RPMI8226 (cell line): ENCODE measurements at regions not wholly inside any gene's neighbourhood (a gene's known extent, or its start where the extent isn't known, plus 50 kb on each side); places are given as distances from the start of the nearest gene placed in this dataset.
"Not testable (repeated sequence)": the region's sequence is repeated elsewhere in the genome, so short reads cannot be mapped to it uniquely, and the experiment has no call there.

Source experiments
- DNase-seq: peaks from one replicate; pipeline ENCODE4 v3.0.0-alpha.2; 2015

DNA sequence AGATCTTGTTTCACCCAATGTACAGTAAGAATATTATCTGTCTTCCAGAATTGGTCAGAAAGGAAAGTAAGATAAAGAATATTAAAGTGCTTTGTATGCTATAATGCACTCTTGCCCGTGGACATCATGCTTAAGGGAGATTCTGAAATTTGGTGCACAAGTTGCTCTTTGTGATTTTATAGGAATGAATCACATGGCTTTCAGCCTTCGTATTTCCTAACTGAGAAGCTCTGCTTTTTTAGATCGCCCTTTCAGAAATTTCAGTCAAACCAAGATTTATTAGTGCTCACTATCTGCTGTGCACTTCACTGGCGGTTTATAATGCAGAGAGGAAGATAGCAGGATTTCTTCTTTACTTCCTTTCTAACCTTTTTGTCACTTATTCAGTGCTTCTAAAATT is 1248.5 kb upstream of the LRRN3 start:
- no peak for DNase-seq

DNA sequence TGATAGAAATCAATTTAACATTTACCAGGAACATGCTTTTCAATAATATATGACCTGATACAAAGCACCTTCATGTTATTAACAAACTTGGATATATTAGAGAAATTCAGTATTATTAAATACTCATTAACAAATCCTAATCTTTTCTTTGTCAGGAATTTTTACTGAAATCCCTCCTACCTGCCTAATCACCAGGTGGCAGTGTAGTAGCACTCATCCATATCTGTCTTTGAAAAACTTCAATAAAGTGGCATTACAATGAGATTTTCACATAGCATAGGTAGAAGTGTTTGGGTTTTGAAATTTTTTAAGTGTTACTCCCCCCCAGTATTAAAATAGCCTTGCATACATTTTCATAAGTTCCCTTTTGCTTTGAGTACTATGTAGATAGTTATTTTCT is 1246.6 kb upstream of the LRRN3 start:
- DNase-seq = peak; percentile 15

DNA sequence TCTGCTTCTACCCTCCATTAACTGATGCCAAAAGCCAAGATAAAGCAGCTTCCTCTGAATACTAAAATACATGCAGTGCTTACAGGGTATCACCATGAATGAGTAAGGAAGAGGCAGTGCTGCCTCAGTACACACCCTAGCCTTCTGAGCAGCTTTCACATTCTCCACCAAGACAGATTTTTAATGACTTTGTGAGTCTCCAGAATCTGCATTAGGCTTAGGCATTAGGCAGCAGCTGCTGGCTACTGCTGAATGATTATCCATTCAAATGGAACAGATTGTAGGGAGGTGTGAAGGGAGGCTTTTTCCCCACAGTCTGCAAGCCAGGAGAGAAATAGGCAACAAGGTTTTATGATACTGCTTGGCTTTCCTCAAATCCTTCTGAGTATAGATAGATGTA is 1226.7 kb upstream of the LRRN3 start:
- no peak for DNase-seq

DNA sequence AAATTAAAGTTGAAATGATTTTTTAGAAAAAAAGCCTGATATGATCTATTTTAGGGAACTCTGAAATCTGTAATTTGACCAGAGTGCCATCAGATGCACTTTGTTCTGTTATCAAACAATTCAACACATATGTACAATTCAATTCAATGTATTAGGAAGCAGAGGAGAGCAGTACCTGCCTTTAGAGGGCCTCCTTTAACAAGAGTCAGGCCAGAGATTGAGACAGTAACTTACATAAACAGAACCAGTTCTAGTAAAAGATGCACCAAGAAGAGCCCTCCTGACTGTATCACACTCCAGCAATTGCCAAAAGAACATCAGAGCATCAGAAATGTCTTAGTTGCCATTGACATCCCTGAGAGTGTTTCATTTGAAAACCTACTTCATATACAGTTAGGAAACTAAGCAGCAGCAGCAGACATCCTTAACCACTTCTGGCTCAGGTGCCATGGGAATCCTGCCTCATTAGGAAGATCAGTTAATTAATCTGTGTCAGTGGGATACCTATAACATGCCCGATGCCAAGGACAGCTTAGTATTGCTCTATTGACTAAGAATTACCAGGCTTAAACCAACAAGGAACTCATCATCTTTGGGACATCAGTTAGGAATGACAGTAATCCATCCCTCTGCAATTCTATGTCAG is 1222.6 kb upstream of the LRRN3 start:
- no peak for DNase-seq

DNA sequence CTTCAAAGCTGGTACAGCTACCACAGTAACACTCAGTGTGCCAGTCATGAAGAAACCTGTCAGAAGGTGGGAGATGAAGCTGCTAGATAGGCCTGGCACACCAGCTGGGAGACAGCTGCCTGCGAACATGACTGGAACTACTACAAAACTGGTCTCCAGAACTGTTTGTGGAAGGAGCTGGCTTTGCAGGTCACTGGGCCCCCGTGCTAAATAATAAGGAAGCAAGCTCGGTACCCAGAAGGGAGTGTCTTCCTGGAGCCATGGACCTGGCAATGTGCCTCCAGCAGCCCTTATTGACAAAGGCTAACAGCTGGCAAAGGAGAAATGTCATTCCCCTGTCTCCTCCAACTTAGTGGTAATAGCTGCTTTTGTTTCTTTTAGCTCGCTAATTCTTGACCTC is 1217.6 kb upstream of the LRRN3 start:
- no peak for DNase-seq

DNA sequence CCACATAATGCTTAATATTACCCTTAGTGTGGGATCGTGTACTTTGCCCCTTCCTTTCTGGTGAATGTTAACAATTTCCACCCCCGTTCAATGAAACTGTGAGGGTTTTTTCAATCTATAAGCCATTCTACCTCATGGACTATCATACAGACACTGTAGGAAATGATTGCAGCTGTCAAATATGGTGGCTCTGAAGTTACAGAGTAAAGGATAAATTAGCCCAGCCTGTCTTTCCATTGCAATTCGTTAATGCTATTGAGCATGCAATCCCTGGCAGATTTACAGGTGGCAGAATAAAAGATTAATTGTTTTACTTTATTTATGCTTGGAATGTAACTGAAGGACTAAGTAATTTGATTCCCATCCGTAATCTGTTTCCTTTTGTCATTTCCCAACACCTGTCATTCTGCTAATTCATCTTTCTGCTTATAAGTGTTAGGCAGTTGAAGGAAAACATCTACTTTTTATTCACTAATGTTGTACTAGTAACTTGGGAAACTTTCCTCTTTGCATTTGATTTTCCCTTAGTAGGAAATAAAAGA is 1211.6 kb upstream of the LRRN3 start:
- no peak for DNase-seq

DNA sequence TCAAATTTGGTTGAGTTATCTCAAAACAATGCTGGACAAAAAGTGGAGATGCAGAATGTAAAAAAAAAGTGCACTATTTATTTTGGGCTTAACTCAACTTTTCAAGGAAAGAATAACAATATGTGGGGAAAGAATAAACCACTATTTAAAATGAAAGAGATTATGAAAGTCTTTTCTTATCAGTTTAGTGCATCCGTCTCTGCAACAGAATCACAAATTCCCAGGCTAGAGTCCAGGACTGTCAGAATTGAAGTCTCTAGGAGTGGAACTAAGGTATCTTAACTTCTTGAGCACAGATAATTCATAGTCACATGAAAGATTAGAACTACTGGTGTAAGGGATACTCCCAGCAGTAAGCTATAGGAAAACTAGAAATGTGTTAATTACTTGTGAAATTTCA is 1200.3 kb upstream of the LRRN3 start:
- no peak for DNase-seq

DNA sequence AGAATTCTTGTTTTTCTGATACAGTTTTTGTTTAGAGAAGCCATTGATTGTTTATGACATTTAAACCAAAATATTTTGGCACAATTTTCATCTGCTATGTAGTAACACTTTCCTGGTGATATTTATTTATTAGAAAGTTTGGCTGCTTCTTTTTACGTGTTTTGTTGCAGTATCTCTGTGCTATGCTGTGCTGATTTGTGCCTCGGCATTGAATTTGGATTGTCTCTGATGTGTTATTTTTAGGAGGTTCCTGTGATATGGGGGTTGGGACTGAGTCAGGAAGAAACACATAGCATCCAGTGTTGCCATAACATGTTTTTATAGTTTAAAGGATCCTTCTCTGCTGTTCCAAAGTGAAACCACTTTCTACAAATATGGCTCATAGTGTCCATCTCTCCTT is 1197.7 kb upstream of the LRRN3 start:
- DNase-seq = no peak

DNA sequence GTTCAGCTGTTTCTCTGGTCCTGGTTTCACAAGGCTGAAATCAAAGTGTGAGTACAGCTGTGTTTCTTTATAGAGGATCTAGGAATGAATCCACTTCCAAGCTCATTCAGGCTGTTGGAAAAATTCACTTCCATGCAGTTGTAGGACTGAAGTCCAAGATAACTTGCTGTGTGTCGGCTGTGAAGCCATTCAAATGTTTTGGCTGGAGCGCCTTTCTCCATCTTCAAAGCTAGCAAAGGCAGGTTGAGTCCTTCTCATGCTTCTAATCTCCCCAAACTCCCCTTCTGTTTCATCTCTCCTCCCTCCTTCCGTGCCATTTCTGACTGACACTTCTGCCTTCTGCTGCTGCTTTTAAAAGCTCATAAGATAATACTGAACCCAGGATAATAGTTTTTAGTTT is 1195.4 kb upstream of the LRRN3 start:
- DNase-seq = no peak

DNA sequence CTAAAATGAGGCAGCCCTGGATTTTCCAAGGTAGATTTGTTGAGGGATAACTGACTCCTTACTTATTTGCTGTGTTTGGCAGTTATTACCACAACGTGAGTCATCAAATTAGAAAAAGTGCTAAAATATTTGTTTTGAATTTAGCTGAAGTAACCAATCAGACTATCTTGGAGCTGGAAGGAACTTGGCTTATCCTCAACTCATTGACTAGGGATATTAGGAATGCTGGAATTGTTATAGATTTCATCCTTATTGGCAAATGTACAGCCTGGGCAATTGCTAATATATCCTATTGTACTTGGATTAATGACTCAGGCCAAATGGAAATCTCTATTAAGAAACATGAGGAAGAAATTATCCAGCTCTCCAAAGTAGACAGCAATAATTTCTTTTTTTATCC is 1189.0 kb upstream of the LRRN3 start:
- DNase-seq = no peak

DNA sequence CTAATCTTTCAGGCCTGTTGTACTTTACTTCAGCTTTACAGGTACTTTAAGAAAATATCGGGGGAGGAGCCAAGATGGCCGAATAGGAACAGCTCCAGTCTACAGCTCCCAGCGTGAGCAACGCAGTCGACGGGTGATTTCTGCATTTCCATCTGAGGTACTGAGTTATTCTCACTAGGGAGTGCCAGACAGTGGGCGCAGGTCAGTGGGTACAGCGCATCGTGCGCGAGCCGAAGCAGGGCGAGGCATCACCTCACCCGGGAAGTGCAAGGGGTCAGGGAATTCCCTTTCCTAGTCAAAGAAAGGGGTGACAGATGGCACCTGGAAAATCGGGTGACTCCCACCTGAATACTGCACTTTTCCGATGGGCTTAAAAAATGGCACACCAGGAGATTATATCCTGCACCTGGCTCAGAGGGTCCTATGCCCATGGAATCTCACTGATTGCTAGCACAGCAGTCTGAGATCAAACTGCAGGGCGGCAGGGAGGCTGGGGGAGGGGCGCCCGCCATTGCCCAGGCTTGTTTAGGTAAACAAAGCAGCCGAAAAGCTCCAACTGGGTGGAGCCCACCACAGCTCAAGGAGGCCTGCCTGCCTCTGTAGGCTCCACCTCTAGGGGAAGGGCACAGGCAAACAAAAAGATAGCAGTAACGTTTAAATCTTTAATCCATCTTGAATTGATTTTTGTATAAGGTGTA is 1185.4 kb upstream of the LRRN3 start:
- not testable (repeated sequence) for DNase-seq

DNA sequence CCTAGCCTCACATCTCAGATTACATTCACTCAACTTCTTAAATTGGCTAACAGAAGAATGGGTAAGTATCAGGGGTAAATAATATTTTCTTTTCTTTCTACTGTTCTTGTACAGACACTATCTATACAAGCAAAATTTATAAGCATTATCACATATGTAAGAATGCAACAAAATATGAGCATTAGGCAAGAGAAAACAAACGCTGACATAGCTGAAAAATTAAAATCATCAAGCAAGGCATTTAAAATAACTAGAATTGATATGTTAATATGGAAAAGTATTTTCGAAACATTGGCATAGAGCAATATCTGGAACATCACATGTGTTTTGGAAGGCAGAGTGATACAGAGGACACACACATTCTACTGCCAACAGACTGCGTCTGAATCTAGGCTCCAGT is 1175.3 kb upstream of the LRRN3 start:
- DNase-seq = no peak

DNA sequence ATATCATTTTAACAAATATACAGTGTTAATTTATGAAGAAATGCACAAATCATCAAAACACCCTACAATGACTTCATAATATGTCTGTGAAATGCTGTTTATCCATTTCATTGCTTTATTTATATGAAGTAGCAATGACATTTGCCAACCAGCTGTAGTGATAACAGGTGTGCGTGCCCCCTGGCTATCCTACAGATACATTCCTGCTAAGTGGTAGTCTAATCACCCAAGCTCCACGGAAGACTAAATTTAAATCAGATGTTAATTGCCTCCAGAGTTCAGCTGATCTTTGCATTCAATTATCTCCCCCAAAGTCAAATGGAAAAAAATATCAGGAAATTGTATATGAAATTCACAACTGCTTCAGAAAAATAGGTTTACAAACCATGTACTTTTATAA is 1164.2 kb upstream of the LRRN3 start:
- no peak for DNase-seq

DNA sequence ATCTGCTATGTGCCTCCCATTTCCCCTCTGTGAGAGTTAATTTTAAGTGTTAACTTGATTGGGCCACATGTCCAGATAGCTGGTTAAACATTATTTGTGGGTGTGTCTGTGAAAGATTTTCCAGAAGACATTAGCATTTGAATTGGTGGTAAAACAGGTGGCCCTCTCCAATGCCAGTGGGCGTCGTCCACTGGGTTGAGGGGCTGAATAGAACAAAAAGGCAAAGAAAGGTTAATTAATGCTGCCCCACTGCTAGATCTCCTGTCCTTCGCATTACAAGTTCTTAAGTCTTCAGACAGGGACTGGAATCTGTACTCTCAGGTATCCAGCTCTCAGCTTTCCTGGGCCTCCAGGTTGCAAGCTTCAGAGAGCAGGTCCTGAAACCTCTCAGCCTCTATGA is 1160.9 kb upstream of the LRRN3 start:
- DNase-seq = no peak

DNA sequence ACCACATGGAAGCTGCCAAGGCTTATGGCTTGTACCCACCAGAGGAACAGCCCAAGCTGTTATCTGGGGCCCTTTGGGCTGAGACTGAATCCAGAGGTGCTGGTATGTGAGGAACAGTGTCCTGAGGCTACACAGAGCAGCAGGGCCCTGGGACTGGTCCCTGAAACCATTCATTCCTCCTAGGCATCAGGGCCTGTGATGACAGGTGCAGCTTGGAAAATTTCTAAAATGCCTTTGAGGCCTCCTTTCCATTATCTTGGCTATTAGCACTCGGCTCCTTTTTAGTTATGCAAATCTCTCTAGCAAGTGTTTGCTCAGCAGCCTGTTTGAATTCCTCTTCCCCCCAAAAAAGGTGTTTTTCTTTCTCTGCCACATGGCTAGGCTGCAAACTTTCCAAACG is 1151.7 kb upstream of the LRRN3 start:
- no peak for DNase-seq

DNA sequence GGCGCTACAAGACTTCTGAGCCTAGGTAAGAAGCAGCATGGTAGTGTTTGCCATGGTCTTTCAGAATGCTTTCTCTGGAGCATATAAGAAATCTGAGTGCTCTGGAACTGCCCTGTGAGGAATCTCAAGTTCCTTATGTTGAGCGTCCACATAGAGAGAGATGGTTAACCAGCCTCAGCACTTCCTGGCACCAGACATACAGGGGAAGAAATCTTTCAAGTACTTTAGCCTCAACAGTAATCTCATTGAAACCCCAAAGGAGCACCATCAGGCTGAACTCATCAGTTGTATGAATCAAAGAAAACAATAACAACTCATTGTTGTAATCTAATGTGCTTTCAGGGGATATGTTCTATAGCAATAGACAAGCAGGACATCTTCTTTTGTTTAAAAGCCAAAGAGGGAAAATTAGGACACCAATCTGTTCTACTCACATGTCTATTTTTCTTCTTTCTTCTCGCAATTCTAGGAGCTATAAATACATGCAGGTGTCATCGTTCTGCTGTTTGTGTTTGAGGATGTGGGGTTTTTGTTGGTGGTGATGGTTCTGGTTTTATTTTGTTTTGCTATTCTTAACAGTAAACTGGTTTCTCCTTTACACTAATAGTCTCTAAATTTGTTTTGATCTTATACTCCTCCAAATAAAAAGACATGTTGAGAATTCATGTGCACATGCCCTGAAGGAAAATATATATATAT is 1145.0 kb upstream of the LRRN3 start:
- no peak for DNase-seq

DNA sequence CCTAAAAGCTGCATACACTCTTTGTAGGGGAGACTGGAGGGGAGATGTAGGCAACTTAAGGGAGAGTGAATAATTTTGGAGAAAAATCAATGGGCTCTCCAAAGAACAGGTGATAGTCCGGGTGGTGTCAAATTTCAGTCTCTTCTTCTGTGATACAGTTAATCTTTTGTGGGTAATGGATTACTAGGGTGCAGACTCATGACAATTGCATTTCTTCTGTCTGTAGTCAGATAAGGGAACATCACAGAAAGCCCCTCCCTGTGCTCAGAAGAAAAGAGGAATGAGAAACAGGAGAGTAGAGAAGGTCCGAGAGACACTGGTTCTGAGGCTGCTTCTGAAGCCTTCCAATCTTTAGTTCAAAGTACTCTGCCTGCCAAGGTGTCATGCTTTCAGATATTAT is 1140.7 kb upstream of the LRRN3 start:
- no peak for DNase-seq

DNA sequence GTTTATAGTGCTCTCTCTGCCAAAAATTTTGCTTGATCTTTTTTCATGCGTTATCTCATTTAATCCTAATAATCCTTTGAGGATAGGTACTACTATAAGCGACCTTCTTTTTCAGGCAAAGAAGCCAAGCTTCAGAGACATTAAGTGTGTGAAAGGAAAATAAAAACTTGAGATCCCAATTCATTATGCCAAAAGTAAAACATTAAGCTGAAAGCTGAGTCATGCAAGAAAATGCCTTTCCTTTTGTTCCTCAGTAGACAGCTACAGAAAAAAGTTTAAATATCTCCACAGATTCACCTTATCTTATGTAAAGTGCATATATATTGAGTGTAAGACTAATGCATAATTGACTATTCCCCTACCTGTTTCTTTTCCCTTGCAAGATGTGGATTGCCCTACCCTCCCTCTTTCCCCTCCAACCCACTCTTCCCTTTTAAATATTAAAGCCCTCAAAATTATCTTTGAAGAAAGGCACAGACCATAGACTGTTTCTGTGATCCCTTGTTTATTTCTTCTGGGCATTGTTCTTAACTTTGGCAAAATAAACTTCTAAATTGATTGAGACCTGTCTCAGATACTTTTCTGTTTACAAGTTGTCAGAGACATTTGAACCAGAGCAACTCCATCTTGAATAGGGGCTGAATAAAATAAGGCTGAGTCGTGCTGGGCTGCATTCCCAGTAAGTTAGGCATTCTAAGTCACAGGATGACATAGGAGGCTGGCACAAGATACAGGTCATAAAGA is 1139.9 kb upstream of the LRRN3 start:
- no peak for DNase-seq

DNA sequence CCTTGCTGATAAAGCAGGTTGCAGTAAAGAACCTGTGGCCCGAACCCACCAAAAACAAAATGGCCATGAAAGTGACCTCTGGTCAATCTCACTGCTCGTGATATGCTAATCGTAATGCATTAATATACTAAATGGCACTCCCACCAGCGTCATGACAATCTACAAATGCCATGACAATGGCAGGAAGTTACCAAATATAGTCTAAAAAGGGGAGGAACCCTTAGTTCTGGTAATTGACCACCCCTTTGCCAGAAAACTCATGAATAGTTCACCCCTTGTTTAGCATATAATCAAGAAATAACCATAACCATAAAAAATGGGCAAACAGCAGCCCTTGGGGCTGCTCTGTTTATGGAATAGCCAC is 1139.4 kb upstream of the LRRN3 start:
- no peak for DNase-seq

DNA sequence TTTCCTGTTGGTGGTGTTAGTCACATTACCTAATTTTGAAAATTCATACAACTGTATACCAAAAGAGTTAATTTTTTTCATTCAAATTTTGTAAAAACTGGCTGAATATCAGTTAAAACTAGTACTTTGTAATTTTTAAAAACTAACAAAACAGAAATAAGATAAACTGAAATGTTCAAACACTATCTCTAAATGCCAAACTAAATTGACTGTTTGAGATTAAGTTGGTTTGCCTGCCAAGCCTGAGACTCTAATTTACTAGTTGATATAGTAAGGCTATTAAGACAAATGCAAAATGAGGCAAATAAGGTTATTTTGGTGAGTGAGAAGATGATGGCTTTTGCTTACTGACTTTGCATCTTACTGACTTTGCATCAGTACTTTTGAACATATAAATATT is 1134.9 kb upstream of the LRRN3 start:
- no peak for DNase-seq

DNA sequence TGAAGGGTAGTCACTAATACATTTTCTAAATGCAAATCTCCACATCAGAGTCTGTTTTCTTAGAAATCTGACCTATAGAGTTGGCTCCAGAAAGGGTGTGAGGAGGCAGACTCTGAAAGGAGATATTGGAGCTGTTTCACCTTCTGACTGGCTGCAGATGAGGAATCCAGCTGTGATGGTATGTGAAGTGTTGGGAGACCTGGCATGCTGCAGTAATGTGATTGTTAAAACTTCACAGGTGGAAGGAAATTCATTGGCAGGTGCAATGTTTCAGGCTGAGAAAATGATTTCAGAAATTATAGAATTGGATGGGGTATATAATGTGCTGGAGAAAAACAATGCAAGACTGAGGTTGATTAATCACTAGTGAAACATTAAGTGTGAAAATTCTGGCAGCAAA is 1134.0 kb upstream of the LRRN3 start:
- no peak for DNase-seq

DNA sequence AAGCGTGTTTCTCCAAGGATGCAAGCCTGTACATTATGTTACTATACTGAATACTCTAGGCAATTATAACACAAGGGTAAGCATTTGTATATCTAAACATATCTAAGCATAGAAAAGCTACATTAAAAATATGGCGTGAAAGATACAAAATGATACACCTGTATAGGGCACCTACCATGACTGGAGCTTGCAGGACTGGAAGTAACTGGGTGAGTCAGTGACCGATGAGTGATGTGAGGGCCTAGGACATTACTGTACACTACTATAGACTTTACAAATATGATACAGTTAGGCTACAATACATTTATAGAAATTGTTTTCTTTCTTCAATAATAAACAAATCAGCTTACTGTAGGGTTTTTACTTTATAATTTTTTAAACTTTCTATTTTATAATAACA is 1127.2 kb upstream of the LRRN3 start:
- DNase-seq = no peak

DNA sequence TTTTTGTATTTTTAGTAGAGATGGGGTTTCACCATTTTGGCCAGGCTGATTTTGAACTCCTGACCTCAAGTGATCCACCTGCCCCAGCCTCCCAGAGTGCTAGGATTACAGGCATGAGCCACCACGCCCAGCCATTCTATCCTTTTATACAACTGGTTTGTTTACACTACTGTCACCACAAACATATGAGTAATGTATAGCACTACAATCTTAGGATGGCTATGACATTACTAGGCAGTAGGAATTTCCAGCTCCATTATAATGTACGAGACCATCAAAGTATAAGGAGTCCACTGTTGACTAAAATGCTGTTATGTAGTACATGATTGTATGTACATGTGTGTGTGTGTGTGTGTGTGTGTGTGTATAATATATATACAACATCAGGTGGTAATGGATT is 1126.1 kb upstream of the LRRN3 start:
- no peak for DNase-seq

DNA sequence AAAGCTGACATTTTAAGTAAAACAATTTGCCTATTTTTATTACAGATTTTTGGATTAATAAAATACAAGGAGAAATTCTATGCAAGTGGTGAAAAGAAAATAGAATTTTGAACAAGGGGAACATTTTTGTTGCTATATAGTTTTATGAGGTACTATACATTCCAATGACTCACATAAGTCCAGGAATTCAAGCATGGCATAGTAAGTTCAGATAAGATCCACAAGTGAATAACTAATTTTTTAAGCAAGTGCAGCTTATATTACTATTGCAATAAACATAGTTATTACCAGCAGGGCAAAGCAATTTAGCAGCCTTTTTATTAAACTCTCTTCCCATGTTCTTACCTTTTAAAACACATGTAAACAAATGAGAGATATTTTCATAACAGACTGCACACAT is 1123.5 kb upstream of the LRRN3 start:
- no peak for DNase-seq
